OCI-LY1 (cell line): ENCODE measurements at regions not wholly inside any gene's neighbourhood (a gene's known extent, or its start where the extent isn't known, plus 50 kb on each side); places are given as distances from the start of the nearest gene placed in this dataset.

Source experiments
- H2AFZ ChIP-seq: fragments of 200-600 bp; sonication (generic), shearing (Covaris generic); 2 replicates; pipeline ENCODE4 v1.6.0; 2014; ENCODE audit warnings: antibody characterized with exemption, mild to moderate bottlenecking, low read length
- H3F3A ChIP-seq: fragments of 200-600 bp; sonication (generic), shearing (Covaris generic); 2 replicates; pipeline ENCODE4 v1.6.0; 2014; ENCODE audit warnings: mild to moderate bottlenecking, antibody characterized with exemption, low read length, moderate library complexity; ENCODE audit not compliant: insufficient read depth
- H3K27ac ChIP-seq: fragments of 200-600 bp; sonication (generic); 2 replicates; pipeline ENCODE4 v1.5.1; 2014; ENCODE audit warnings: low read length, mixed run types, mild to moderate bottlenecking, low read depth; ENCODE audit not compliant: poor library complexity, severe bottlenecking
- H3K27me3 ChIP-seq: fragments of 200-600 bp; sonication (generic); 2 replicates; pipeline ENCODE4 v1.6.0; 2014; ENCODE audit warnings: antibody characterized with exemption, mild to moderate bottlenecking, low read length, moderate library complexity; ENCODE audit not compliant: insufficient read depth
- H3K36me3 ChIP-seq: fragments of 200-600 bp; sonication (generic); 2 replicates; pipeline ENCODE4 v1.6.1; 2014; ENCODE audit warnings: mild to moderate bottlenecking, antibody characterized with exemption, low read length, moderate library complexity, mixed read lengths; ENCODE audit not compliant: insufficient read depth
- H3K4me1 ChIP-seq: fragments of 200-600 bp; sonication (generic); 2 replicates; pipeline ENCODE4 v1.5.1; 2014; ENCODE audit warnings: mild to moderate bottlenecking, low read length, moderate library complexity; ENCODE audit not compliant: insufficient read depth, severe bottlenecking
- H3K4me2 ChIP-seq: fragments of 200-600 bp; sonication (generic), shearing (Covaris generic); 2 replicates; pipeline ENCODE4 v1.6.1; 2014; ENCODE audit warnings: low read length
- H3K4me3 ChIP-seq: fragments of 200-600 bp; sonication (generic); 2 replicates; pipeline ENCODE4 v1.5.1; 2014; ENCODE audit warnings: low read length, low read depth, mild to moderate bottlenecking, mixed read lengths; ENCODE audit not compliant: poor library complexity, severe bottlenecking
- H3K79me2 ChIP-seq: fragments of 200-600 bp; shearing (Covaris generic); 2 replicates; pipeline ENCODE4 v1.6.1; 2016; ENCODE audit warnings: mixed run types, low read length, mixed read lengths; ENCODE audit not compliant: insufficient read depth
- H3K9ac ChIP-seq: fragments of 200-600 bp; sonication (generic), shearing (Covaris generic); 2 replicates; pipeline ENCODE4 v1.6.1; 2014; ENCODE audit warnings: mild to moderate bottlenecking, low read length, mixed read lengths
- H3K9me2 ChIP-seq: fragments of 200-600 bp; sonication (generic), shearing (Covaris generic); 2 replicates; pipeline ENCODE4 v1.6.1; 2014; ENCODE audit warnings: low read depth, mild to moderate bottlenecking, low read length, mixed read lengths
- H3K9me3 ChIP-seq: fragments of 200-600 bp; shearing (Covaris generic); 2 replicates; pipeline ENCODE4 v1.6.1; 2014; ENCODE audit warnings: low read length, mixed read lengths
- H4K20me1 ChIP-seq: fragments of 200-600 bp; sonication (generic), shearing (Covaris generic); 2 replicates; pipeline ENCODE4 v1.6.0; 2016; ENCODE audit warnings: mild to moderate bottlenecking, low read length; ENCODE audit not compliant: insufficient read depth
- CTCF ChIP-seq: fragments of 200-600 bp; sonication (generic), shearing (Covaris generic); IDR thresholded peaks from 2 replicates; pipeline ENCODE4 v1.5.1; 2017; ENCODE audit warnings: mild to moderate bottlenecking, antibody characterized with exemption, low read length, moderate library complexity, mixed read lengths
- EZH2 ChIP-seq: fragments of 200-600 bp; sonication (generic), shearing (Covaris generic); IDR thresholded peaks from 2 replicates; pipeline ENCODE4 v1.8.0; 2017; ENCODE audit warnings: borderline replicate concordance, mixed run types, mild to moderate bottlenecking, antibody characterized with exemption, low read length, moderate library complexity, mixed read lengths

- H3K4me3 ChIP-seq: no peak overlapping the region
- no peak overlapping the region for H2AFZ ChIP-seq
- TF ChIP-seq EZH2 (no peak), CTCF (no peak)
Measured at GRCh38 chr10:4543938-4544533, 282.0 kb upstream of the AKR1E2 start.

DNA sequence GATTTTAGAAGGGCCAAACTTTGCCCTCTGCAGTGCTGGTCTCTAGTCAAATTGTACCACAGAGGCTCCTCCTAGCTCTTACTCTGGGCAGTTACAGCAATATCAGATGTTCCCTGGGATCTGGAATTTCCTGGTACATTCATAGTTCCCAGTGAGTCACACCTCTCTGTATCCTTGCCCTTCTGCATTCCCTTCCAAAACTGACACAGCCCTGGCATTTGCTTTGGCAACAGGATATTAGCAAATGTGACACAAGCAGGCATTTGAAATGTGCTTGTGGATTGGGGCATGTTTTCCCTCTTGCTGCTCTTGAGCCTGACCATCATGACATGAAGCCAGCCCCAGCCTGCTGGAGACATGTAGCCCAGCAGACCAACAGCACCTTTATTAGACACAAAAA is 284.7 kb upstream of the AKR1E2 start:
- Histone ChIP-seq H3K79me2 (no peaks in the 10 kb centered on the region), H3K4me3 (no peak overlapping the region), H3K9me2 (no peaks in the 10 kb centered on the region), H3K27ac (no peak overlapping the region), H3K36me3 (no peaks in the 10 kb centered on the region), H4K20me1 (no peaks in the 10 kb centered on the region), H3K4me2 (no peak overlapping the region), H3K9me3 (no peaks in the 10 kb centered on the region), H2AFZ (no peak overlapping the region), H3K4me1 (no peaks in the 10 kb centered on the region), H3F3A (no peaks in the 10 kb centered on the region), H3K27me3 (no peaks in the 10 kb centered on the region), H3K9ac (no peak overlapping the region)
- no peak for TF ChIP-seq CTCF
- no peak for TF ChIP-seq EZH2

More at GRCh38 chr10:4543938-4544533, 282.0 kb upstream of the AKR1E2 start:
- no peaks in the 10 kb centered on the region for H3K9me3 ChIP-seq
- H3K27me3 ChIP-seq: no peaks in the 10 kb centered on the region
- H3K9ac ChIP-seq: no peak overlapping the region
- no peaks in the 10 kb centered on the region for H3F3A ChIP-seq
- H3K4me1 ChIP-seq: no peaks in the 10 kb centered on the region
- no peaks in the 10 kb centered on the region for H3K79me2 ChIP-seq
- H3K27ac ChIP-seq: no peak overlapping the region
- no peak overlapping the region for H3K4me2 ChIP-seq
- no peaks in the 10 kb centered on the region for H4K20me1 ChIP-seq
- no peaks in the 10 kb centered on the region for H3K9me2 ChIP-seq
- no peaks in the 10 kb centered on the region for H3K36me3 ChIP-seq

DNA sequence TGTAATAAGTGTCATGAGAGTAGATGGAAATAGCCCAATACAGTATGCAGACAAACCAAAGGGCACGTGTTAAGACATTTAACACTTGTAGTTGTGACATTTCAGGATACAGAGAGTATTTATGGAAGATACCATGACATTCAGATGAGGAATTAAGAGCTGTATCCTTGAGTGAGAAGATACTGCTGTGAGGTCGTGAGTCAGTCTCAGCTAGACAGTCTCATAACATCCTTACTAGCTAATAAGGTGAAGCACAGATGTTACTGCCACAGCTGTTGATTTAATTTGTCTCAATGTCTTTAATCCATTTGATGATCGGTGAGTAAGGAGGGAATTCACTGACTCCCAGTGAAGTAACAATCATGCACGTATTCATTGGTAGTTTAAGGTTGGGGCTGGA is 288.0 kb upstream of the AKR1E2 start:
- no peaks in the 10 kb centered on the region for H3K9me3 ChIP-seq
- H2AFZ ChIP-seq: no peak overlapping the region
- H3K27ac ChIP-seq: no peak overlapping the region
- no peak overlapping the region for H3K4me3 ChIP-seq
- TF ChIP-seq EZH2: no peak
- TF ChIP-seq CTCF: no peak
- H3K9me2 ChIP-seq: no peaks in the 10 kb centered on the region
- H3K27me3 ChIP-seq: no peaks in the 10 kb centered on the region
- no peaks in the 10 kb centered on the region for H4K20me1 ChIP-seq
- no peaks in the 10 kb centered on the region for H3K79me2 ChIP-seq
- no peaks in the 10 kb centered on the region for H3K4me1 ChIP-seq
- H3K4me2 ChIP-seq: no peak overlapping the region
- H3F3A ChIP-seq: no peaks in the 10 kb centered on the region
- H3K9ac ChIP-seq: no peak overlapping the region
- no peaks in the 10 kb centered on the region for H3K36me3 ChIP-seq
